H54 (cell line): ENCODE measurements at regions not wholly inside any gene's neighbourhood (a gene's known extent, or its start where the extent isn't known, plus 50 kb on each side); places are given as distances from the start of the nearest gene placed in this dataset.
A peak's percentile ranks its signal among the peaks of the same experiment; 100 is the strongest.

Experiments used
- DNase-seq: peaks from one replicate; pipeline ENCODE4 v3.0.0; 2011; ENCODE audit warnings: low spot score, mixed read lengths; ENCODE audit not compliant: insufficient read length
- FAIRE-seq: peaks from 3 replicates; lab custom pipeline; 2011; peaks lifted over from hg19 to GRCh38; lab: Jason Lieb, UNC
- POLR2A ChIP-seq: IDR thresholded peaks from 2 replicates; pipeline ENCODE4 v1.6.1; 2011; ENCODE audit warnings: low read depth, mild to moderate bottlenecking, low read length

GRCh38 chr3:193882091-193882490, 253.9 kb upstream of the HES1 start:
- no peak for TF ChIP-seq POLR2A
- DNase-seq (no peak), FAIRE-seq (no peak)

DNA sequence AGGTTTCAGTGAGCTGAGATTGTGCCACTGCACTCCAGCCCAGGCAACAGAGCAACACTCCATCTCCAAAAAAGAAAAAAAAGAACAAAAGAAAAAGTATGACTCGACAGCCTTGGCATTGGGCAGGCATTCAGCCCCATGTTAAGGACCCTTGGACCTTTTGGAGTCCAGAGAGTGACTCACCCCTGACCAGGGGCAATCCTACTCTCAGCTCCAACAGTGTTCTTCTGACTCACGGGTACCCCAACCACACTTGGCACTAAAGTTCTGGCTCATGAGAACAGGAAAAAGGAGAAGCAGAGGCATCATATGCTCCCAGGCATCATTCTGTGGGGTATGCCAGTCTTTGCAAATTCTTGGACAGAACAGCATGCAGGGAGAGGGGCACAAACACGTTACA, 252.4 kb upstream of the HES1 start:
- DNase-seq = no peak
- no peak for TF ChIP-seq POLR2A
- peak; percentile 30 for FAIRE-seq

DNA sequence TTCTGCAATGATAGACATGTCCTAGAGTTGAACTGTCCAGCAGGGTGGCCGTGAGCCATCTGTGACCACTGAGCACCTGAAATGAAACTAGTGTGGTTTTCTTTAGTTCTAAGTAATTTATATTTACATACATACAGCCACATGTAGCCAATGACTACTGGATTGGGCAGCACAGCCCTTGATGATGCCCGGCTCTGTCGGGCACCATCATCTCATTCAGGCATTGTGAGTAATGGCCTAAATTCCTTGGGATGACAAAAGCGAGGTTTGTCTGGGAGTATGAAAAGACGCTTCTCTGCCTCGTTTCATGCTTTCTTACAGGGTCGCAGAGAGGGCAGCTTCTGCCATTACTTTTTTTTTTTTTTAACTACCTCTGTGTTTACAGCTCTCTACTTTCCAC, 251.9 kb upstream of the HES1 start:
- no peak for TF ChIP-seq POLR2A
- FAIRE-seq (no peak), DNase-seq (peak; percentile 34)

DNA sequence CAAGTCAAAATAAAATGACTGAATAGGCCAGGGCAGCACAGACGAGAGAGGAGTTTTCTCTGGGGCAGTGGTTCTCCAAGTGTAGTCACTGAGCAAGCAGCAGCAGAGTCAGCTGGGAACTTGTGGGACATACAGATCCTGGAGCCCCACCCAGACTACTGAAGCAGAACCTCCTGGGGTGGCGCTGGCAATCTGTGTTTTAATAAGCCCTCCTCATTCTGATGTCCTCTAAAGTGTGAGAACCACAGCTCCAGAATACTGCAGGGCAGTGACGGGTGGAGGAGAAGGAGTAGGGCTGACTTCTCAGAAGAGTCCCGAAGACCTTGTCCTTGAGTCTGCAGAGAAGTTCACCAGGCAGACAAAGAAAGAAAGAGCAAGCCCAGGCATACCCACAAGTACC, 251.3 kb upstream of the HES1 start:
- no peak for TF ChIP-seq POLR2A
- DNase-seq (no peak), FAIRE-seq (no peak)

- DNase-seq (no peak), FAIRE-seq (no peak)
- TF ChIP-seq POLR2A = no peak
Observed at GRCh38 chr3:193885832-193886231, 250.1 kb upstream of the HES1 start.

DNA sequence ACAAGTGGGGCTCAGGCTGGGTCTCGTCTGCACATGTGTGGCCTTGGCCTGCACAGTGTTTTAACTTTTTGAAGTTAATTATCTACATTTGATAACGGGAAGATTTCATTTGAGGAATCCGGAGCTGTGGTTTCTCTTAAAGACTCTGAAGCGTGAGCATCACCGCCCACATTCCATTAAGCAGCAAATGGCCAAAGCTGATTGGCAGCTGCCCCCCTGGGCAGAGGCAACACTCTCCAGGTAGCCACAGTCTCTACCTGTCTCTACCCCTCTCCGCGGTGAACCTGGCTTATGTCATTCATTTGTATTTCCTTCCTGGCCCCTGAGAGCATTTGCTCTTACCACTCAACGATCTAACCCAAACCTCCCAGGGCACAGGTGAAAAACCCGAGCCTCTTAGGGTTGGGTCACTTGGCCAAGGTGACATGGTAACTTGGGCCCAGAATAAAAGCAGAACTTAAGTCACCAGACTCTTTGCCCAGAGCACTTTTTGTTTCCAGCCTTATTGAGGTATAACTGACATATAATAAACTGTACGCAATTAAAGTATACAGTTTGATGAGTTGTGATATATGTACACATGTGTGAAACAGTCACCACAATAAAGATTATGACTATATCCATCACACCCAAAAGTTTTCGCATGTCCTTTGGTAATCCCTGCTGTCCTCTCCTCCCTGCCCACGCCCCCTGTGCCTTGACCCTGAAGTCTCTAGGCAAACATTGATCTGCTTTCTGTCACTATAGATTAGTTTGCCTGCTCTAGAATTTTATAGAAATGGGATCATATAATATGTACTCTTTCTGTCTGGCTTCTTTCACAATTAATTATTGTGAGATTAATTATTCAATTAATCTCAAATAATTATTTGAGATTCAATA, 245.7 kb upstream of the HES1 start:
- no peak for FAIRE-seq

DNA sequence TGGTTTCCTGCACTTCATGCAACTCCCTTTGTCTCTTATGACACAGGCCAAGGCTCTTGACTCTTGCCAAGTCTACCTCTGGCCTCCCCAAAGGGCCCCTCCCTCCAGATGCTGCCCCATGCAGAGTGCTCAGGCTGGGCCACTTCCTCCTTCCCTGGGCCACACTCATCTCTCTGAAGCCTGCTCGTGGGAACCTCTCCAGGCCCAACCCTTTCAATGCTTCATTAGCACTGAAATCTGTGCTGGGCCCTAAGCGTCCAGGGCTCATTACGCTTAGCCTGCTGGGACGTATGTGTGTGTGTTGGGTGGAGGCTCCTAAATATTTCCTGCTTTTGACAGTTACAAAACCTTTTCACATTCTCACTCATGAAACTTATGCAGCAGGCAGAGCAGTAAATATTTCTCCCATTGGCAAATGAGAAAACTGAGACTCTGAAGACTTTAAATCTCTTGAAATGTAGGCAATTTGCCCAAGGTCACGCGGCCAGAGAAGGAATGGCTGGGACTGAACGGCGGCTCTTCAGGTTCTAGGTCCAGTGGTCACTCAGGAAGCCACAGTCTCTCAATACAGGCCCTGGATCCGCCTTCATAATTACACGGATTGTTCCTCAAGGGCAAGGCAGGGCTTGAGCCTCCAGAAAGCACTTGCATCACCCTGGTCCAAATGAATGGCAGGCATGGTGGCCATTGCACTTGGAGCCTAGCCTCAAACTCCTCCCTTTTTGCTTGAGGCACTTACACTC, 241.7 kb upstream of the HES1 start:
- FAIRE-seq (no peak), DNase-seq (no peak)
- no peak for TF ChIP-seq POLR2A

More for the DNA sequence above, 245.7 kb upstream of the HES1 start:
- TF ChIP-seq POLR2A = no peak
- DNase-seq = no peak

- FAIRE-seq (no peak), DNase-seq (no peak)
- TF ChIP-seq POLR2A = no peak
Observed at GRCh38 chr3:193895409-193895808, 240.5 kb upstream of the HES1 start.

GRCh38 chr3:193896419-193896818, 239.5 kb upstream of the HES1 start:
- DNase-seq (no peak), FAIRE-seq (no peak)
- no peak for TF ChIP-seq POLR2A

- TF ChIP-seq POLR2A = no peak
- no peak for DNase-seq
- FAIRE-seq = no peak
Observed at GRCh38 chr3:193897288-193897687, 238.7 kb upstream of the HES1 start.

DNA sequence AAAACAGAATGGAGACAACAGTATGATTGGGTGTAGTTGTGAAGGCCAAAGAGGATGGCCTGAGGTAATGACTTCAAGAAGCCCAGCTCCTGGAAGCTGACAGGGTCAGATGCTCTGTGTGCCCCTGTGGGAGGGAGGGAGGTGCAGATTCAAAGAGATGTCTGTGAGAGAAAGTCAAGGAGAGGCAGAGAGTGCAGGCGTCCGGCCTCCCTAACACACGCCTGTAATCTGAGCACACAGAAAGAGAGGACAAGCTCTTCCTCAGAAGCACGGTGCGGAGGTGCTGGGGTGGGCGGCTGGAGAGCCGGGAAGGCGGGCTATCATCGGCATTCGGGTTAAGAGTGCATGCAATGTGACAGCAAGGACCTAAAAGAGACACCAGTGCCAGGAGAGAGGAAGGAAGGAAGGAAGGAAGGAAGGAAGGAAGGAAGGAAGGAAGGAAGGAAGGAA, 238.2 kb upstream of the HES1 start:
- TF ChIP-seq POLR2A = no peak
- FAIRE-seq (no peak), DNase-seq (no peak)

- FAIRE-seq = no peak
- TF ChIP-seq POLR2A = no peak
- no peak for DNase-seq
Observed at GRCh38 chr3:193899001-193899400, 236.9 kb upstream of the HES1 start.

- no peak for TF ChIP-seq POLR2A
- FAIRE-seq = no peak
Observed at GRCh38 chr3:193901007-193901406, 234.9 kb upstream of the HES1 start.

More at GRCh38 chr3:193901007-193901406, 234.9 kb upstream of the HES1 start:
- no peak for DNase-seq
